Stimulated activated CD4-positive, alpha-beta T cell treated with anti-CD3 and anti-CD28 coated beads, Interleukin-15, amount 100 ng/mL, for 1 hour (primary cell): ENCODE measurements at regions not wholly inside any gene's neighbourhood (a gene's known extent, or its start where the extent isn't known, plus 50 kb on each side); places are given as distances from the start of the nearest gene placed in this dataset.
"Not testable (repeated sequence)": the region's sequence is repeated elsewhere in the genome, so short reads cannot be mapped to it uniquely, and the experiment has no call there.

Experiments used
- DNase-seq, 2 donors: peaks; one replicate each; pipeline ENCODE4 v3.0.0-alpha.2; 2020; ENCODE audit warnings: low read depth in 1 of 2, low spot score in 1 of 2

- no peak for DNase-seq
Measured at GRCh38 chr16:66176111-66176510, 190.4 kb upstream of the CDH5 start.

DNA sequence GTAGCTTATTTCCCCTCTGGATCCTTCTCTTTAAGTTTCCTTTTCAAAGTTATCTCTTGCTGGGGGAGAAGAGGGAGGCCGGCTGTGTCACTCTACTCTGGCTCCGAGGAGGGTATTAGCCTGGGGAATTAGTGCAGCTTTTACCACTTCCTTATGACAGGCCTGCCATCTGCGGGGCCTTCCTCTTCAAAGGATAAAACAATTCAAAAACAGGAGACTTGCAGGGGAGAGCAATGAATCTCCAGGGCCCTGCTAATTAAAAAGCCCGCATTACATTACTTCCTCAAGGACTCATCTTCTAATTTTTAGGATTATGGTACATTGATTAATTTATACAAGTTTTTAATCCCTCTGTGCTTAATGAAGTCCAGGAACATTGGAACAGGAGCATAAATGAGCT lies 190.9 kb upstream of the CDH5 start:
- no peak for DNase-seq

DNA sequence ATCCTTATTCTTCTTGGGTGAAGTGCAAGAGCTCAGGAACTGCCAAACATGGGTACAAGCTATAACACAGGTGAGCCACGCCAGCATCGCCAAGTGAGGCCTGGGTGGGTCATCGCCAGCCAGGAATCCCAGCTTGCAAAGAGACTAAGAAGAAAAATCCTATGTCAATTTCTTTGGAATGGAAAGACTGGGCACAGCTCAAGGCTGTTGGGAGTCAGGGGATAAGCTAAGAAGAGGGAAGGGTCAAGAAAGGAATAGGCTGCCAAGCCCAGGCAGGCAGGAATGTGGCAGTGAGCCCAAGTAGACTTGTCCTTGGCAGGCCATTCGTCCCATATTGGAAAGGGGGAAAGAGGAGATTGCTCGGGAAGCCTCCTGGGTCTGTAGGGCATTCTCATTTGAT lies 191.4 kb upstream of the CDH5 start:
- DNase-seq = no peak

GRCh38 chr16:66173796-66174195 lies 192.7 kb upstream of the CDH5 start:
- not testable (repeated sequence) for DNase-seq

- DNase-seq = not testable (repeated sequence)
Measured at GRCh38 chr16:66173181-66173580, 193.3 kb upstream of the CDH5 start.

DNA sequence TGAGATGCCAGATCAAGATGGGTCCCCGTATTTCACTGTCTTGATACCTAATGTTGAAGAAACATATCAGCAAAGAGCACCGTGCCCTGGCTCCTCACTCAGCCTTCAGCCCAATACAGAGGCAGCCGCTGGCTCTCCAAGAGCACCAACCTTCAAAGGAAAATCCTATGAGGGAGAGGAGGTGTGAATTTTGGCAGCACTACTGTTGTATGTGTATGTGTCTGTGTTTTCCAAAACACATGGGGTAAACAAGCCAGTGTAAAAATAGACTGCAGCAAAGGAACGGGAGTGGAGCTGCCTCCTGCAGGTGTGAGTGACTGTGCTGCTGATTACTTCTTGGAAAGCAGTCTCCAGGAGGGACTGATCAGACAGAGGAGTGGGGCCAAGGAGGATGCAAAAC lies 194.0 kb upstream of the CDH5 start:
- DNase-seq = no peak

GRCh38 chr16:66171578-66171977 lies 194.9 kb upstream of the CDH5 start:
- DNase-seq = no peak

GRCh38 chr16:66170989-66171388 lies 195.5 kb upstream of the CDH5 start:
- no peak for DNase-seq

- DNase-seq = no peak
Measured at GRCh38 chr16:66169817-66170216, 196.7 kb upstream of the CDH5 start.

DNA sequence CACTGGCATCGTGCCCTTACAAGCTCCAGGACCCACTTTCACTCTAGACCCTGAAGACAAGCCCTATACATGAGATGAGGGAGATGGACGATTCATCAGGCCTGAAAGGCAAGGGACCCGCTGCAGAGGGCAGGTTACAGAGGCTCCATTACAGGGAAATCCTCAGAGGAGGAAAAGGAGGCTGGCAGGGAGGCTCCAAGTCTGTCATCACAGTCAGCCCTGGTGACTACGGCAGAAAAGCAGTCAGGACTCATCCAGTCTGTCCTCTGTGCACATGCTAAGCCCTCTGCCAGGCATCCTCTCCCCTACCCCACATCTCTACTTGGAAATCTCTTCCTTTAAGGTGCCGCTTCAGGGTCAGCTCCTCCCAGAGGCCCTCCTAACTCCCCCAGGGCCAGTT lies 197.7 kb upstream of the CDH5 start:
- no peak for DNase-seq

GRCh38 chr16:66167564-66168291 lies 198.8 kb upstream of the CDH5 start:
- no peak for DNase-seq

GRCh38 chr16:66166490-66166889 lies 200.0 kb upstream of the CDH5 start:
- DNase-seq = no peak

GRCh38 chr16:66165879-66166278 lies 200.6 kb upstream of the CDH5 start:
- DNase-seq = no peak

GRCh38 chr16:66164581-66165247 lies 201.8 kb upstream of the CDH5 start:
- no peak for DNase-seq

GRCh38 chr16:66162821-66163220 lies 203.7 kb upstream of the CDH5 start:
- DNase-seq = no peak

- no peak for DNase-seq
Measured at GRCh38 chr16:66161942-66162341, 204.5 kb upstream of the CDH5 start.

DNA sequence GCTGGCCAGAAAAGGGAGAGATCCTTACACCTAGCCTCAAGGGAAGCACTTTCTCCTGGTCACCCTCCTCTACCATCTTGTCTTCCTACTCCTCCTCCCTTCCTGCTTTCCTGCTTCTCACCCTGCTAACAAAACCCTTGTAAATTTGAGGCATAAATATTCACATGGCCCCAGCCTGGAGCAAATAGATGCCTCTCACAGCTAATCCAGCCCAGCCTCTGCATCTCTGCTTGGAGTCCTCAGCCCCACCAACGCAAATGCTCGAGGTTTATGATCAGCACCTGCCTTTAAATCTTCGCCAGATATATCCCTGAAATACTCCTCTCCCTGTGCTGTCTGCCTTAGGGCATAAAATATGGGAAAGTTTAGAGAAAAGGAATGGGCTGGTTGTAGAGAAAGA lies 205.2 kb upstream of the CDH5 start:
- no peak for DNase-seq

DNA sequence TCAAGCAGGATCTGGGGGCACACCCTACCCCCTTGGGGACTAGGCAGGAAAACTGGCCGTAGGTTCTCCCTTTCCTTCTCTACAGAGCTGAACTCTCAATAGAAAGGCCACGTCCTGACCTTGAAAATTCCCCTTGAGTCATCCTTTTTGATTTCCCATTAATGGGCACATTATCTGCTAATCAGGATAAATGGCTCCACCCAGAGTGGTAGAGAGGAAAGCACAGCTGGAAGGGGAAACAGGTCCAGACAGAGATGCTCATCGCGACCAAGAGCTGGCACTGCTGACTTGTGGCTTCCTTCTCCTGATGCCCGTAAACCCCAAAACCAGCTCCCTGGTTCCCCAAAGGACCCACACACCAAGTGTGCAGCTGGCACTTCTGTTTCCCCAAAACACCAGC lies 206.5 kb upstream of the CDH5 start:
- no peak for DNase-seq

- DNase-seq = no peak
Measured at GRCh38 chr16:66156538-66156937, 210.0 kb upstream of the CDH5 start.

DNA sequence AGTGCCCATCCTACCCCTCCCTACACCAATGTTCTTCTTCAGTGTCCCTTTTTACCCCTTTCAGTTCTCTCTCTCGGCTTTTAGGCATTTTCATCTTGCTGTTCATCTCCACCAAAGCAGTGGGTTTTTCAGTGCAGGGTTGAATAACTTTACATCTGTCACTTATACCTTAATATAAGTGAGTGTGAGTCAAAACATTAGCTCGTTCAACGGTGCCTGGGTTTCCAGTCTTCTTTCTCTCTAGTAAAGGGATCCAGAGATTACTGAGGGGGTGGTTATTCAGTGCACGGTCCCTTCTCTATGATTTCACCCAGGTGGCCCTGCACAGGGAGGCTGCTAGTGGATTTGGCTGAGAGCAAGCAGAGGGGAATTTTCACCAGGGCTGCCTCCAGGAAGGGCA lies 210.6 kb upstream of the CDH5 start:
- no peak for DNase-seq

DNA sequence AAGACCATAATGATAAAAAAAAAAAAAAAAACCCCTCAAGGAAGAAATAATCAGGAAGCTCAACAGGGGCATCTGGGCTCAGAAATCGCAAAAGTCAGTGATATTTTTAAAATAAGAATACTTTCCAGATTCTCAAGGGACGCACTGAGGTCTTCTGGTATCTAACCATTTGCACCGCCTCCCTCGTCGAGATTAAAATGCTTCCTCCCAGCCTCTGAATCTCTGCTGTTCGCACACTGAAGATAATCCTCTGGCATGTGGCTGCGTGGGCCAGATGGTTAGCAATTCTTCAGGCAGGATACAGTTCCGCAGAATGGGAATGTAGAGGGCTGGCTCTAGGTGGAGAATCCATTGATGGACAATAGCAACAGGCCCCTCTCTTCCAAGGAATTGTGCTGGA lies 211.7 kb upstream of the CDH5 start:
- no peak for DNase-seq

- DNase-seq = no peak
Measured at GRCh38 chr16:66152823-66153393, 213.6 kb upstream of the CDH5 start.

GRCh38 chr16:66152181-66152580 lies 214.3 kb upstream of the CDH5 start:
- DNase-seq = no peak
